Heart left ventricle (tissue), 16 donors: ENCODE measurements at regions not wholly inside any gene's neighbourhood (a gene's known extent, or its start where the extent isn't known, plus 50 kb on each side); places are given as distances from the start of the nearest gene placed in this dataset.

ENCODE experiments used
- ATAC-seq, 4 donors: fragments of 200-7000 bp; cut with Tn5 transposase; one replicate each; pipeline ENCODE4 v1.9.1; 2020 to 2022; ENCODE audit warnings: moderate library complexity in 4 of 4, mild to moderate bottlenecking in 3 of 4, moderate number of reproducible peaks in 1 of 4
- DNase-seq, 5 donors: peaks; one replicate each; pipeline ENCODE4 v3.0.0-alpha.2; 2020
- H3K27ac ChIP-seq, 12 donors: fragments of 200-600 bp; sonication (generic) in 4 of 12; one replicate each; pipeline versions ENCODE4 v1.5.0 to v1.8.0; 2016 to 2022; ENCODE audit warnings: mild to moderate bottlenecking in 2 of 12
- H3K27me3 ChIP-seq, 9 donors: fragments of 200-600 bp; sonication (generic) in 2 of 9; one replicate each; pipeline versions ENCODE4 v1.5.1 to v1.8.0; 2016 to 2022; ENCODE audit warnings: mild to moderate bottlenecking in 3 of 9
- H3K36me3 ChIP-seq, 9 donors: fragments of 200-600 bp; sonication (generic) in 2 of 9; one replicate each; pipeline versions ENCODE4 v1.5.0 to v1.8.0; 2018 to 2022; ENCODE audit warnings: mild to moderate bottlenecking in 2 of 9
- H3K4me1 ChIP-seq, 12 donors: fragments of 200-600 bp; sonication (generic) in 4 of 12; one replicate each; pipeline versions ENCODE4 v1.5.0 to v1.8.0; 2016 to 2022; ENCODE audit warnings: mild to moderate bottlenecking in 3 of 12
- H3K4me3 ChIP-seq, 12 donors: fragments of 200-600 bp; sonication (generic) in 4 of 12; one replicate each; pipeline versions ENCODE4 v1.5.0 to v1.8.0; 2017 to 2022; ENCODE audit warnings: mild to moderate bottlenecking in 9 of 12, moderate library complexity in 4 of 12
- H3K9me3 ChIP-seq, 12 donors: fragments of 200-600 bp; sonication (generic) in 4 of 12; one replicate each; pipeline versions ENCODE4 v1.5.0 to v1.8.0; 2016 to 2022; ENCODE audit warnings: mild to moderate bottlenecking in 1 of 12
- POLR2A ChIP-seq, 2 donors: fragments of 450-650 bp; IDR thresholded peaks; one replicate each; pipeline ENCODE4 v1.6.1; 2017; ENCODE audit warnings: antibody characterized with exemption in 2 of 2, mild to moderate bottlenecking in 2 of 2, moderate library complexity in 2 of 2
- WGBS, 4 donors: extraction: QIAGEN DNeasy Blood & Tissue Kit in 2 of 4; methylation state at CpG; one replicate each; pipeline versions ENCODE4 v1.1.5 to v1.1.7; 2013 to 2018; 5-methylcytosine and 5-hydroxymethylcytosine counted together
- intact Hi-C, 10 donors: fragments of 100-400 bp; cut with DNase I; formaldehyde crosslinking; loops; one replicate each; pipeline versions ENCODE4 v1.11.1 to v1.14.2; 2022
- TF ChIP-seq, protein P1 (sequence below), 12 donors: fragments of 200-600 bp; sonication (generic) in 4 of 12; IDR thresholded peaks; one replicate each; pipeline versions ENCODE4 v1.5.0 to v1.8.0; 2018 to 2022; ENCODE audit warnings: antibody characterized with exemption in 12 of 12, mild to moderate bottlenecking in 5 of 12
- donor health status: ischemic (EF 13 %, LVEDD 7.1; RV severe dilation, severe dysfunction).
- donor health status: healthy with polysubstance abuse.
- donor health status: DM: no; HTN: yes; CAD: no.
- donor health status: DM: no; HTN: no; CAD: no.
- donor health status: ischemic (EF 25% LVEDD 6.9; RV normal size, moderate dysfunction).
- donor health status: ischemic (EF 25% LVEDD 5.7; RV mildly dilated, moderate dysfunction).
- donor health status: healthy.
- donor health status: DM: yes; HTN: yes; CAD: no.
- donor health status: ischemic (EF 35%, LVEDD 5.7; RV mildly dilated, moderate dysfunction).
- donor health status: nonischemic (EF 11% LVEDD 7.7; RV severe dilation, severe dysfunction).
- donor health status: DM: yes; HTN: yes; CAD: no.
- donor health status: PGD.
- donor health status: ischemic (EF 29% LVEDD 5.4; RV normal size, mild dysfunction).
- donor health status: nonischemic (EF 23%, LVEDD 6.1; RV moderate dilation, normal function).

DNA sequence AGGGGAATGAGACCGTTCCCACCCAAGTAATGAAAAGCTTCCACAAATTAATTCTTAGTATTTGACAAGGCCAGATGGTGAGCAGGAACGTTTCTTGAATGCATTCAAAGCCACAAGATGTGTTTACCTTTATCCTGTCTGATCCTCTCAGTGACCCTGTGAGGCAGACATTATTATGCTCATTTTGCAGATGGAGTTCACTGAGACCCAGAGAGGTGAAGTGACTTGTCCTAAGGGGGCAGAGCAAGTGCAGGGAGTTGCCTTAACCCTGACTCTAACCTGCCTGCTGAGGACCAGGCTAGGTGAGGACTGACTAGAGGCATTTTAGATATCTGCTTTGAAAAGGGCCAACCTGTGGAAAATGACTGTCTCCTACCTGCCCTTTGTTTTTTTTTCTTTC, 156.7 kb downstream of the HAPSTR1 start:
- intact Hi-C loops: no loop called here
- 45 to 51% (median 48%) methylated on average over 2 of the region's 2 CpGs for WGBS, 4 donors
- Histone ChIP-seq H3K27ac (no peak overlapping the region), H3K4me3 (no peak overlapping the region), H3K9me3 (no peaks in the 10 kb centered on the region), H3K36me3 (no peaks in the 10 kb centered on the region), H3K4me1 (no peaks in the 10 kb centered on the region), H3K27me3 (peaks cover 0 to 4% (median 0%) of the 10 kb centered on the region in 9 donors)
- no peak for DNase-seq
- no peak for TF ChIP-seq POLR2A (IDR thresholded peaks at IDR 0.05)
- TF ChIP-seq, protein P1, sequence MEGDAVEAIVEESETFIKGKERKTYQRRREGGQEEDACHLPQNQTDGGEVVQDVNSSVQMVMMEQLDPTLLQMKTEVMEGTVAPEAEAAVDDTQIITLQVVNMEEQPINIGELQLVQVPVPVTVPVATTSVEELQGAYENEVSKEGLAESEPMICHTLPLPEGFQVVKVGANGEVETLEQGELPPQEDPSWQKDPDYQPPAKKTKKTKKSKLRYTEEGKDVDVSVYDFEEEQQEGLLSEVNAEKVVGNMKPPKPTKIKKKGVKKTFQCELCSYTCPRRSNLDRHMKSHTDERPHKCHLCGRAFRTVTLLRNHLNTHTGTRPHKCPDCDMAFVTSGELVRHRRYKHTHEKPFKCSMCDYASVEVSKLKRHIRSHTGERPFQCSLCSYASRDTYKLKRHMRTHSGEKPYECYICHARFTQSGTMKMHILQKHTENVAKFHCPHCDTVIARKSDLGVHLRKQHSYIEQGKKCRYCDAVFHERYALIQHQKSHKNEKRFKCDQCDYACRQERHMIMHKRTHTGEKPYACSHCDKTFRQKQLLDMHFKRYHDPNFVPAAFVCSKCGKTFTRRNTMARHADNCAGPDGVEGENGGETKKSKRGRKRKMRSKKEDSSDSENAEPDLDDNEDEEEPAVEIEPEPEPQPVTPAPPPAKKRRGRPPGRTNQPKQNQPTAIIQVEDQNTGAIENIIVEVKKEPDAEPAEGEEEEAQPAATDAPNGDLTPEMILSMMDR (IDR thresholded peaks at IDR 0.05): no peak
- no peak for ATAC-seq

DNA sequence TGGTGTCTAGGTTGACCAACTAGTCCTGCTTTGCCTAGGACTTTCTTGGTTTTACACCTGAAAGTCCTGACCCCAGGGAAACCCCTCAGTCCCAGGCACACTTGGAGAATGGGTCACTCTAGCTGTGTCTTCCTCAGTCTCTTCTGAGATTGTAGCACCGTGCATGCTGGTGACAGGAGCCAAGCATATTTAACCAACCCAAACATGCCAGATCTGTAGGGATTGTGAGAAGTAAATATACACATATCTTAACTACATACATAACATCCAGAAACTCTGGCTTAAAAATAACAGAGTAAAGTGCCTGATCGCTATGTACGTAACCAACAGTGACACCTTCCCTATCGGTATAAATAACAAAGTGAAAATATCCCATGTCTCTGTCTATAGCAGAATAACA, 158.1 kb downstream of the HAPSTR1 start:
- intact Hi-C loops: no loop called here
- 88 to 91% (median 90%) methylated on average over 4 of the region's 4 CpGs for WGBS, 4 donors
- Histone ChIP-seq H3K36me3 (no peaks in the 10 kb centered on the region), H3K27me3 (peaks cover 0 to 11% (median 0%) of the 10 kb centered on the region in 9 donors), H3K27ac (no peak overlapping the region), H3K9me3 (no peaks in the 10 kb centered on the region), H3K4me1 (no peaks in the 10 kb centered on the region), H3K4me3 (no peak overlapping the region)
- ATAC-seq (no peak), DNase-seq (no peak)
- TF ChIP-seq, protein P1 (IDR thresholded peaks at IDR 0.05): no peak
- TF ChIP-seq POLR2A (IDR thresholded peaks at IDR 0.05): no peak

DNA sequence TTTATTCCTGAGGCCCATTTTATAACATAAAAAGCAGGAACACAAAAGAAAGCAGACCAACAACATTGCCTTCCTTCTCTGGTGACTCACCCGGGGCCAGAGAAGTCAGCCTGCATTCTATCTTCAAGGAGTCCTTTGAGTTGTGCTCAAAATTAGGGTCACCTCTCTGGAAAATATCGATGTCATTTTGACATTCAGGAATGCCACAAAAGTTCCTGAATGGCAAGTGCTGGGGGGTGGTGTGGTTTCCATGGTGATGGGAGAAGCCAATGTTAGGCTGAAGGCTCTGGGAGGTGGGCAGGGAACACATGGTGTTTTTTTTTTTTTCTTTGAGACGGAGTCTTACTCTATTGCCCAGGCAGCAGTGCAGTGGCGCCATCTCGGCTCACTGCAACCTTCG, 159.6 kb downstream of the HAPSTR1 start:
- ATAC-seq (no peak), DNase-seq (no peak)
- TF ChIP-seq, protein P1 (IDR thresholded peaks at IDR 0.05): no peak
- no peak for TF ChIP-seq POLR2A (IDR thresholded peaks at IDR 0.05)
- Histone ChIP-seq H3K27me3 (peaks cover 0 to 11% (median 0%) of the 10 kb centered on the region in 9 donors), H3K36me3 (no peaks in the 10 kb centered on the region), H3K4me3 (no peak overlapping the region), H3K4me1 (no peaks in the 10 kb centered on the region), H3K27ac (no peak overlapping the region), H3K9me3 (peaks cover 0 to 2% (median 0%) of the 10 kb centered on the region in 12 donors)
- 70 to 80% (median 78%) methylated on average over 6 of the region's 6 CpGs for WGBS, 4 donors
- intact Hi-C loops: loop anchor here in 1 of 10 donors (10.0 kb wide), 1 partner anchor 934 kb away; the partner anchor contains the start of gene GRIN2A

DNA sequence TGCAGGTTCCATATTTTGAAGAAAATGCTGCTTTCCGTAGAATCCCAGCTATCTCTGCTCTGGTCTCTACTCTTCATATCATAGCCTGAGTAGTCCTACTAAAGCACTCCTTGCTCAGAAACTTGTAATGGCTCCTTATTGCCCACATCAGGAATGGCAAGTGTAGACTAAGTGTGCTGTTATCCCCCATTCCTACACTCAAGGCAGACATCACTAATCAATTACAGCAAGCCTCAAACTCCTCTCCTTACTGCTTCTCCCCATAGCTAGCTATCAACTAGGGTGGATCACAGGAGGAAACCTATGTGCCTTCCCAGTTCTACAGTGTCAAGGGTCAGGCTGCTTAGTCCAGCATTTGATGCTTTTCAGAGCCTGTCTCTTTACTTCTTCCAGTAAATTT, 163.4 kb downstream of the HAPSTR1 start:
- WGBS, 4 donors: 0 to 100% (median 49%) methylated on average over 1 of the region's 1 CpG
- no peaks in the 10 kb centered on the region for H3K4me1 ChIP-seq
- H3K4me3 ChIP-seq: no peak overlapping the region
- no peaks in the 10 kb centered on the region for H3K36me3 ChIP-seq
- intact Hi-C loops: loop anchor here in 4 of 10 donors (5.0 to 10.0 kb wide), 2 partner anchors 927 to 930 kb away; partner anchors contain the start of gene GRIN2A (in 4 of the 4)
- TF ChIP-seq POLR2A (IDR thresholded peaks at IDR 0.05): no peak
- TF ChIP-seq, protein P1 (IDR thresholded peaks at IDR 0.05): no peak
- H3K9me3 ChIP-seq: peaks cover 0 to 2% (median 0%) of the 10 kb centered on the region in 12 donors
- no peak for DNase-seq
- H3K27ac ChIP-seq: no peak overlapping the region
- no peak for ATAC-seq
- H3K27me3 ChIP-seq: peaks cover 0 to 11% (median 0%) of the 10 kb centered on the region in 9 donors
